SK-N-MC (cell line): ENCODE measurements at regions not wholly inside any gene's neighbourhood (a gene's known extent, or its start where the extent isn't known, plus 50 kb on each side); places are given as distances from the start of the nearest gene placed in this dataset.

ENCODE experiments used
- DNase-seq: peaks from one replicate; pipeline ENCODE4 v3.0.0-alpha.2; 2011; ENCODE audit warnings: low read depth, low spot score
- H3K27ac ChIP-seq: fragments of 200-600 bp; sonication (generic); 2 replicates; pipeline ENCODE4 v1.5.1; 2016; ENCODE audit warnings: mixed run types
- H3K36me3 ChIP-seq: fragments of 200-600 bp; sonication (generic); 2 replicates; pipeline ENCODE4 v1.6.1; 2017; ENCODE audit warnings: antibody characterized with exemption, low read length, mixed read lengths; ENCODE audit not compliant: insufficient read depth
- H3K4me3 ChIP-seq: fragments of 200-600 bp; sonication (generic); 2 replicates; pipeline ENCODE4 v1.5.1; 2016
- H3K9ac ChIP-seq: fragments of 200-600 bp; sonication (generic); 2 replicates; pipeline ENCODE4 v1.8.0; 2017; ENCODE audit warnings: mixed run types, mixed read lengths; ENCODE audit not compliant: insufficient read length
- H3K9me3 ChIP-seq: fragments of 200-600 bp; sonication (generic); 2 replicates; pipeline ENCODE4 v1.6.1; 2017; ENCODE audit warnings: low read depth, mild to moderate bottlenecking, antibody characterized with exemption, low read length, moderate library complexity, mixed read lengths
- EZH2 ChIP-seq: fragments of 200-600 bp; sonication (generic); IDR thresholded peaks from one replicate; pipeline ENCODE4 v1.6.1; 2017; ENCODE audit warnings: antibody characterized with exemption
- FOXP2 ChIP-seq: optimal IDR thresholded peaks from 2 replicates; pipeline ENCODE3; 2011; ENCODE audit warnings: mild to moderate bottlenecking, moderate library complexity; ENCODE audit not compliant: insufficient read depth; ENCODE audit errors: extremely low read length, control extremely low read depth
- POLR2AphosphoS5 ChIP-seq: IDR thresholded peaks from 2 replicates; pipeline ENCODE4 v1.6.1; 2012; ENCODE audit warnings: mild to moderate bottlenecking, low read depth, low read length, borderline replicate concordance

GRCh38 chr3:72210261-72210660 is 425.3 kb upstream of the PROK2 start:
- no peaks in the 10 kb centered on the region for H3K9me3 ChIP-seq
- no peaks in the 10 kb centered on the region for H3K36me3 ChIP-seq
- no peak for DNase-seq
- TF ChIP-seq POLR2AphosphoS5 (no peak), FOXP2 (no peak), EZH2 (no peak)
- H3K27ac ChIP-seq: no peak overlapping the region
- H3K4me3 ChIP-seq: no peak overlapping the region
- H3K9ac ChIP-seq: no peak overlapping the region

- no peak overlapping the region for H3K27ac ChIP-seq
- TF ChIP-seq EZH2 (no peak), FOXP2 (no peak), POLR2AphosphoS5 (no peak)
- no peak for DNase-seq
- no peaks in the 10 kb centered on the region for H3K36me3 ChIP-seq
- no peak overlapping the region for H3K9ac ChIP-seq
- no peaks in the 10 kb centered on the region for H3K9me3 ChIP-seq
- H3K4me3 ChIP-seq: no peak overlapping the region
Measured at GRCh38 chr3:72205297-72205826, 420.4 kb upstream of the PROK2 start.

GRCh38 chr3:72204452-72204851 is 419.5 kb upstream of the PROK2 start:
- TF ChIP-seq POLR2AphosphoS5 (no peak), FOXP2 (no peak)

GRCh38 chr3:72203613-72204349 is 418.8 kb upstream of the PROK2 start:
- TF ChIP-seq FOXP2 (no peak), POLR2AphosphoS5 (no peak), EZH2 (no peak)
- Histone ChIP-seq H3K4me3 (no peak overlapping the region), H3K27ac (no peak overlapping the region), H3K9me3 (no peaks in the 10 kb centered on the region), H3K9ac (no peak overlapping the region), H3K36me3 (no peaks in the 10 kb centered on the region)
- DNase-seq: no peak

More at GRCh38 chr3:72204452-72204851, 419.5 kb upstream of the PROK2 start:
- Histone ChIP-seq H3K36me3 (no peaks in the 10 kb centered on the region), H3K9ac (no peak overlapping the region), H3K27ac (no peak overlapping the region), H3K4me3 (no peak overlapping the region), H3K9me3 (no peaks in the 10 kb centered on the region)
- DNase-seq: no peak

GRCh38 chr3:72203105-72203504 is 418.2 kb upstream of the PROK2 start:
- no peak overlapping the region for H3K9ac ChIP-seq
- H3K36me3 ChIP-seq: no peaks in the 10 kb centered on the region
- H3K27ac ChIP-seq: no peak overlapping the region
- no peaks in the 10 kb centered on the region for H3K9me3 ChIP-seq
- DNase-seq: no peak
- H3K4me3 ChIP-seq: no peak overlapping the region
- TF ChIP-seq EZH2: no peak
- TF ChIP-seq POLR2AphosphoS5: no peak
- no peak for TF ChIP-seq FOXP2

GRCh38 chr3:72200332-72200731 is 415.4 kb upstream of the PROK2 start:
- TF ChIP-seq EZH2: no peak
- no peak for TF ChIP-seq FOXP2
- TF ChIP-seq POLR2AphosphoS5: no peak
- H3K9me3 ChIP-seq: no peaks in the 10 kb centered on the region
- H3K4me3 ChIP-seq: no peak overlapping the region
- H3K36me3 ChIP-seq: no peaks in the 10 kb centered on the region
- no peak overlapping the region for H3K27ac ChIP-seq
- no peak overlapping the region for H3K9ac ChIP-seq
- DNase-seq: no peak

- Histone ChIP-seq H3K36me3 (no peaks in the 10 kb centered on the region), H3K9me3 (no peaks in the 10 kb centered on the region), H3K27ac (no peak overlapping the region), H3K4me3 (no peak overlapping the region), H3K9ac (no peak overlapping the region)
- TF ChIP-seq POLR2AphosphoS5: no peak
- no peak for TF ChIP-seq FOXP2
- no peak for TF ChIP-seq EZH2
- DNase-seq: no peak
Measured at GRCh38 chr3:72199530-72199929, 414.6 kb upstream of the PROK2 start.

GRCh38 chr3:72196377-72196929 is 411.5 kb upstream of the PROK2 start:
- Histone ChIP-seq H3K4me3 (no peak overlapping the region), H3K9me3 (no peaks in the 10 kb centered on the region), H3K36me3 (no peaks in the 10 kb centered on the region), H3K27ac (no peak overlapping the region), H3K9ac (no peak overlapping the region)
- TF ChIP-seq POLR2AphosphoS5 (no peak), FOXP2 (no peak), EZH2 (no peak)
- DNase-seq: no peak

GRCh38 chr3:72195895-72196294 is 410.9 kb upstream of the PROK2 start:
- H3K36me3 ChIP-seq: no peaks in the 10 kb centered on the region
- TF ChIP-seq EZH2: no peak
- no peak for TF ChIP-seq POLR2AphosphoS5
- TF ChIP-seq FOXP2: no peak
- no peak for DNase-seq
- no peaks in the 10 kb centered on the region for H3K9me3 ChIP-seq
- H3K27ac ChIP-seq: no peak overlapping the region
- no peak overlapping the region for H3K9ac ChIP-seq
- H3K4me3 ChIP-seq: no peak overlapping the region
